ENCODE measurements at regions not wholly inside any gene's neighbourhood (a gene's known extent, or its start where the extent isn't known, plus 50 kb on each side); places are given as distances from the start of the nearest gene placed in this dataset.
A peak's percentile ranks its signal among the peaks of the same experiment; 100 is the strongest.
"Not testable (repeated sequence)": the region's sequence is repeated elsewhere in the genome, so short reads cannot be mapped to it uniquely, and the experiment has no call there.

DNA sequence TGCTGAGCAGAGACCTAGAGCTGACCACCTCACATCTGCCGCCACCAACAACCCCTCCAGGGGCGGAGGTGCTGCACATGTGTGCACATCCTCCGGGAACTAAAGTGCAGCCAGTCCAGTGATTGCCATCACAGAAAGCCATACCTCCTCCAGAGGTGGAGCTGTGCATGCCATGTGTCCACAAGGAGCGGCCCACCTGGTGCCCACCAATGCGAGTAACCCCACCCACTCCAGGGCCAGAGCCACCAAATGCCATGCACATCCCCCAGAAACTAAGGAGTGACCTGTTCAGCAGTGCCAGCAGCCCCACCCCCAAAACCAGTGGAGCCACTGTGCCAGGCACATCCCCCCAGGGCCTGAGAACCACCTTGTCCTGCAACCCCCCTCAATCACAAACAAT is 557.9 kb downstream of the UQCRFS1 start:
- DNase-seq = no peak

DNA sequence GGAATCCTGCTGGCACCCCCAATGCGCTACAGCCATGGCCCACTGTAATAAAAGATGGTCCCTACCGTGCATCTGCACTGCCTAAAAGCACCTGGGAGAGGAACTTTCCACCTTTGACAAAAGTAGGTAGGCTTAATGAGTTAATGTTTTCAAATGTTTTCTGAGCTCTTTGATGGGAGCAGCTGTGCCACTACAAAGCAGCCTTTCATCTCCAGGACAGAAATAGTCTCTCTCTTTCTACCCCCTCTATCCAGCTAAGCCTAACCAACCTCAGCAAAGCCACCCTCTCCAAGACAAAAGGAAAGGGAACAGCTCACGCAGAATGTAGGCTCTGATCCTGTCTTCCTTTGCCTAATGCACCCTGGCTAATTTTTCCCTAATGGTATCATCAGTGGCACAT is 560.2 kb downstream of the UQCRFS1 start:
- no peak for DNase-seq

DNA sequence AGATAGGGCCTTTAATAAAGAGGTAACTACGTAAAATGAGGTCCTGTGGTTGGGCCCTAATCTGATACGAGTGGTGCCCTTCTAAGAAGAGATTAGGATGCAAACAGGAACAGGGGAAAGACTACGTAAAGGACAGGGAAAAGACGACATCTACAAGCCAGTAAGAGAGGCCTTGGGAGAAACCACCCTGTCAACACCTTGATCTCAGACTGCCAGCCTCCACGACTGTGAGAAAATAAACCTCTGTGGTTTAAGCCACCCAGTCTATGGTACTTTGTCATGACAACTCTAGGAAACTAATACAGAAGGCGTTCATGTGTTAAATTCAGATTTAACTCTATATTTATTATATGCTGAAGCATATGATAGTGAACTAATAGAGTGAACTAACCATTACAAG is 566.3 kb downstream of the UQCRFS1 start:
- no peak for DNase-seq

DNA sequence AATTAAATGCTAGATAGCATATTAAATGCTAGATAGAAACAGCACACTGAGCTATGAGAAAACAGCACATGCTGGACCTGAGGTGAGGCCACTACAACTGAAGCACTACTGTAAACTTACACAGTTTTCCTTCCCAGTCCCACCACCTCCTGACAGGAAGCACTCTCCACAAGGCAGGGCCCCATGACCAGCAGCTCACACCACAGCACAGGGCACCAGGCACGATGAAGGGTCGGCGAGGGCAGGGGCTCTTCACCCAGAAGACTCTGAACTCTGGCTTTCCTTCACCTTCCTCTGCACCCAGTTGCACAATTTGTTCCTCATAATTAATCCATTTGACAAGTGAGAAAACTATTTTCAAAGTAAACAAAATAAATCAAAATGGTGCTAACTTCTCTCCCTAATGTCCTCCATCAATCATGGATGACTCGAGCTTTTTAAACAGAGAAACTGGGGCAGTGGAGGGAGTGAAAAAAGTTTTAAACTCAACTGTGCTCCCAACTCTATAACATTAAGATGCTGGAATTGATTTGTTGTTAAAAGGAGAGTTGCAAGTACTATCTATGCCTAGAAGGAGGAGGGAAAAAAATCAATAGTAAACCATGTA is 568.7 kb downstream of the UQCRFS1 start:
- no peak for DNase-seq

DNA sequence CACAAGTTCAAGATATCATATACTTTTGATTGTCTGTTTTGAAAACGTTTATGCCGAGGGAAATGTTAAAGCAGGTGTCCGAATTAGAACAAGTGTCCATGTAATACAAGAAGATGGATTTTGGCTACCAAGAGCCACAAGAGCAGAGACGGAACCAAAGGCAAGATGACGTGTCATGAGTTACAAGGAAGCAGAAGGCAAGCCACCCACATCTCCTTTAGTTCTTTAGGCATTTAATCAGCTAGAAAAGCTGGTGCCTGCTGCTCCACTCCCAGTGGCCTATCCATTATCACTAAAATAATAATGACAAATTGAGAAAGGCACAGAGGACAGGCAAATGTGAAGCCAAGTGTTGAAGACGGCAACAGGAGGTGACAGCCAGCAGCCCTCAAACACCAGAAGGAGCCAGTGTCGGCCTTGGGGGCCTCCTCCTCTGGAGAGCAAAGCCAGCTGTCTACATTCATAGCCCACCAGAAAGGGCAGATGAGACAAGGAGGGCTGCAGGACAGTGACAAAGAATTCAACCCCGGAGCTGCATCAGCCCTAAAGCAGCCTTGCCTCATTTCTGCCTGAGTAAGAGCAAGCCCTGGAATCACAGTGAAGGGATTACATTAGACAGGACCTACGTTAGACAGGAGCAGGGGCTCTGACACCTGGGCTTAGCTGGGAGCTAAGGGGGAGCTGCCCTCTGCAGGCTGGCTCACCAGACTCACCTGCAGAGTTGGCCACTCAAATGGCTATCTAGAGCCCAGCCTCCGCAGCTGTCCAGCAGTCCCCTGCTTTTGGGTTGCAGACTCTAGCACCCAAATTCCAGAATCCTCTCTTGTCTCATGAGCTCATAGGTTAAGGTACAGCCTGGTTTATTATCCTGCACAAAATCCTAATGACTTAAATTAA is 569.9 kb downstream of the UQCRFS1 start:
- no peak for DNase-seq

DNA sequence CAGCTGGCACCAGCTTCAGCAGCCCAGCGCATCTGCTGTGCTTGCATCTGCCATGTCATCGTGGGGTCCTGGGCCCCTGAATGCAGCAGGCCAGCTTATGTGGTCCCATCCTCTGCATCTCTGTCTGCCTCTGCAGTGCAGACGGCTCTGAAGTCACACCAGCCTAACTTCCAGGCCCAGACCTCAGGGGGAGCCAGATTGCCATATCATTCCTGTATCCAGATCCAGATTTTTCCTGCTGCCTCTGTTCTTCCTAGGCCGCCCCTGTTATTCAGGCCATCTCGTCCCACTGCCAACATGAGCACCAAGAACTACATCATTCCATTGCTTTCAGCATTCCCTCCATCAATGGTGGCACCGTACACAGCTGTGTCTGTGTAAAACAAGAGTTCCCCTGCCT is 571.6 kb downstream of the UQCRFS1 start:
- no peak for DNase-seq

DNA sequence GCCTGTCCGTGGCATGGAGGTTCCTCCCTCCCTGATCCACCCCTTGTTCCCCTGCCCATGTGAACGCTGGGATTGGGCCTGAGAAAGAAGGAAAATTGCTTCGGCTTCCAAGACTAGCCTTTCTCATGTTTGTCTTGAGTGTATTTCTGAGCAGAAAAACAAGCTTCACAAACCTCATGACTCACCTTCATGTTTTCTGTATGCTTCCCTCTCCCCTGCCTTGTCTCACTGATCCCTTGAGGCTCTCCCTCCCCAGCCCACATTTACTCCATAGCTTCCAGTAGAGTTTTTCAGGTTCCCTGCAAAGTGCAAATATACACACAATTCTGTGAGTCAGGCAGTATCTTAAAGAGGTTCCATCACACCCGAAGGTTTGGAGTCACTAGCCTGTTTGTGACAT is 572.4 kb downstream of the UQCRFS1 start:
- no peak for DNase-seq

DNA sequence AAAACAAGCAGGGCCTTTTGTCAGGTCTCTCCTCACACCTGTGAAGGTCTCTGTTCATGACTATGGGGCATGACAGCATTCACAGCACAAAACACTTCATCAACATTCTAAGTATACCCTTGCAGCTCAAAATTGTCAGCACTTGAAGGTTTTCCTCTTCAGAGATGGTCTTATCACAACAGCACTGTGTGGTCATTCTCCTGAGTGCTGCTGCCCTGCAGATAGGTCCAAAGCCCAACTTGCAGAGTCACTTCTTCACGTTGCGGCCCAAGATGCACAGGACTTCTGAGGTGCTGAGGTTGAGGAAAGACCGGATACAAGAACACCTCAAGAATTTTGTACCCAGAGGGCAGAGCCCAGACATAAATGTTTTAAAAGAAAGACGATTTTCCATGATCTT is 574.5 kb downstream of the UQCRFS1 start:
- no peak for DNase-seq

DNA sequence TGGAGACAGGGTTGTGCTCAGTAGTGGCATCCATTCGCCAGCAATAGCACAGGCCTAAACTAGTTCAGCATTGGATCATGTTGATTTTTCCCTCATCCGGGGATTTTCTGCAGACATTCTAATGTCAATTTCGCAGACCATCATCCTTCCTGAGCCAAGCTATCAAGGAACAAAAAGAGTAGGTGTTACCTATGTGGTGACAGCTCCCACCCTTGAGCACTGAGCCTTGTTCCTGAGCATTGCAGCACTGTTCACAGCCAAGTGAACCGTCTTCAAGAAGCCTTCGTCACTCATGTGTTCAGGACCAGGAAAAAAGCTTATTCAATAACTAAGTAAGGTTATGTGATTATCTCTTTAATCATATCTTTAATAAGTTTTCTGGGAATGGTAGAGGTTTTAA is 576.2 kb downstream of the UQCRFS1 start:
- no peak for DNase-seq

DNA sequence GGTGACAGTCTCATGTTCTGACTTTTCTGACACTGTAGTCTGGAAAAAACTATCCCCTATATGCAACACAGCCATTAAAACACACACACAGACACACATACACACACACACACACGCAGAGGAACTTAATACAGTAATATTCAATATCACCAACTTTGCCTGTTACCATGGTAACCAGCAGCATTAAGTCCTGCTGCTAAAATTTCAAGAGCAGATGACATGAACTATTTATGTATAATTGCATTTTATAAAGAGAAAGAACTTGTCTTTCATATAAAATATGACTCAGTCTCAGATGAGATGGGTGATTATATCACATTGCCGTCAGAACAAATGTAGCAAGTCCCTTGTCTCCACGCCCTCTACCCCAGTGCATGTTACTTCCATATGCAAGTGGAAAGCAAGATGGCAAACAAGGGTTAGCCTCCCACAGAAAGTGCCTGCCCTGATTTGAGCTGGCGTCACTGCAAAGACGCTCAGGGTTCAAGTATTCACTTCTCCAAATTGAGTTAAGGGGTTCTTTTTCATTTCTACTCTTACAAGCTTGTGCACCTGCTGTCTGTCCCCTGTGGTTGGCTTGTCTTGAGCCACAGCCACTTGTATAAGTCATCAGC is 576.8 kb downstream of the UQCRFS1 start:
- no peak for DNase-seq

DNA sequence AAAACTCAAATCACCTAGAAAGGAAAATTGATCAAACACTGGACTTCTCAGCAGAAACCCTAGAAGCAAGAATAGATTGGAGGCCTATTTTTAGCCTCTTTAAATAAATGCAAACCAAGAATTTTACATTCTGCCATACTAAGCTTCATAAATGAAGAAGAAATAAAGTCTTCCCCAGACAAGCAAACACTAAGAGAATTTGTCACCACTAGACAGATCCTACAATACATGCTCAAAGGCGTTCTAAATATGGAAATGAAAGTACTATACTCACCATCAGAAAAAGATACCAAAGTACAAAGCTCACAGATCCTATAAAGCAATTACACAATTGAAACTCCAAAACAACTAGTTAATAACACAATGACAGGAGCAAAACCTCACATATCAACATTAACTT is 578.1 kb downstream of the UQCRFS1 start:
- DNase-seq = no peak

DNA sequence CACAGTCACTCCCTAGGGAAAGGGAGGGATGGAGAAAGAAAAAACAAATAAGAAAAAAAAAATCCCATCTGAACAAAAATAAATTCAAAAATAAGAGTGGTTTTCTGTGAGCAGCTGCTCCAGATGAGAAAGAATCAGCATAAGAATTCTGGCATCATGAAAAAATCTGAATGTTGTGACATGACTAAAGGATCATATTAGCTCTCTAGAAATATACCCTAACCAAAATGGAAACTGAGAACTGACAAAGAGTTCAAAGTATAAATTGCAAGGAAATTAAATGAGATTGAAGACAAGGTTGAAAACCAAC is 579.0 kb downstream of the UQCRFS1 start:
- no peak for DNase-seq

DNA sequence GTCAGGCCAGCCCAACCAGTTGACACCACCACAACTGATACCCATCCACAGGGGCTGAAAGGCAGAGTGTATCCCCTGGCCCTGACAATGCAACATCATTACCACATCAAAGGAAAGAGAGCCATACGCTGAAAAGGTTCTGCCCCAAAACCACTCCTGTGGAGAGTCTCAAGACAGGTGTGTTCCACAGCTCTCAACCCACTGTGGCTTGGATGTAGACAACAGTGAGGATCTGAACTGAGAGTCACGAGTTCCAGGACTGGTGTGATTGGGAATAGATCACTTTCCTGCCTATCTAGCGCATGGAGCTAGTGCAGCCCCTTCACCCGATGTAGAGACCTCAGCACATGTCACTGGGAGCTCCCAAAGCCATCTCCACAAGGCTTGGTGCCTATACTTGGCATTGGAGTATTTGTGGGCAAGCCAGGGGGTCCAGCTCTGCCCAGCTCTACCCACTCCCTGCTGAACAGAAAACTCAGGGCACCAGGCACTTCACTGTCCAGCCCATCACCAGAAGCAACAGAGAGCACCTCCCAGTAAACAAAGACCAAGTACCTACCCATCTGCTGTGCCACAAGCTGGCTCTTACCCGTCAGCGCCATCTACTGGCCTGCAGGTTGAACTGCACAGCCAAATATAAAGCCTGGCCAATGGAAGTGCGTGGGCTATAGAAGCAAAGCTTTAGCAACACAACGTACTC is 579.5 kb downstream of the UQCRFS1 start:
- peak; percentile 40 to 45 for DNase-seq

DNA sequence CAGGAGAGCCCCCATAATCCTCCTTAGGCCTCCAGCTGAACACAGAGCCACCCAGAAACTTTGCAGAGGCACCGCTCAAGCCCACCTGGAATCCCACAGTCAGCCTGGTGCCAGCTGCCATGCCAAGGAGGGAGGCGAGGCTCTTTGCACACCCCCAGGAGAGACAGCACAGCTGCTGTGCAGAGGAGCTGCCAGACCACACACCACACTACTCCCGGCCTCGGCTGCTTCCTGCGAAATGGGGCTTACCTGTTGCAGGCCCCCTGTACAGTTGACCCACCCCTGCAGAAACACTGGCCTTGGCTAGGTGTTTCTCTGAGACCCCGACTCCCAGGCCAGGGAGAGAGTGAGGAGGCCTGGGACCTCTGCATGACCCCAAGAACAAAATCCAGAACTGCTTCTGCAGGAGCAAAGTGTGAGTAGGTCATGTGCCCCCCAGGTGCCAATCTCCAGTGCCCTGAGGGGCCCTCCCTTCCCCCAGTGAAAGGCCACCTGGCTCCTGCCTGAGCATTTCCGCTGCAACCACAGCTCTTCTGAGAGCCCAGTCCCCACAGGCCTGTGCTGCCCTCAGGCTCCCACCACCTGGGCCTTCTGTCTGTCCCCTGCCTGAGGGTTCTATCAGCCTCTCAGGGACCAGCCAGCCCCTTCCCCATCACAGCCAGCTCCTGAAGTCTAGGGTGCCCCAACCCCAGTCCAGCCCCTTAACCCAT is 580.4 kb downstream of the UQCRFS1 start:
- DNase-seq = no peak

DNA sequence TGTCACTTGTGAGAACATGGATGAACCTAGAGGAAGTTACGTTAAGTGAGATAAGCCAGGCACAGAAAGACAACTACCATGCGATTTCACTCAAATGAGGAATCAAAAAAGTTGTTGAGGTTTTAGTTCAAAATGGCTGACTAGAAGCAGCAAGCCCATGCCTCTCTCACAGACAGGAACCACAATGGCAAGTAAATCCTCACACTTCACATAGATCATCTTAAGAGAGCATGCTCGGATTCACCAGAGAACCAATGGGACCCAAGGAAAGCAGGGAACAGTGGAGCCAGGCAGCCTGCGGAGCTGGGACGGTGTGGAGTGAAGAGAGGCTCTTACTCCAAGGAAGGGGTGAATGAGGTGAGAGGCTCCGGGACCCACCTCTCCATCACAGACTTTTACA is 581.0 kb downstream of the UQCRFS1 start:
- DNase-seq = no peak

DNA sequence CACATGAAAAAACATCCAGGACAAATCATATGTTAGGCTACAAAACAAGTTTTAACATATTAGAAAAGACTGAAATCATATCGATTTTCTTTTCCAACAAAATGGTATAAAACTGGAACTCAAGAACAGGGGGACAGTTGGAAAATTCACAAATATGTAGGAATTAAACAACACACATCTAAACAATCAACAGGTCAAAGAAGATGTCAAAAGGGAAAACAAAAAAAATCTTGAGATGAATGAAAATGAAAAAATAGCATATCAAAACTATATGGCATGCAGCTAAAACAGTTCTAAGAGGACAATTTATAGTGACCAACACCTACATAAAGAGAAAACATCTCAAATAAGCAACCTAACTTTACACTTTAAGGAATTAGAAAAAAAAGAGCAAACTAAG is 585.3 kb downstream of the UQCRFS1 start:
- DNase-seq = no peak

DNA sequence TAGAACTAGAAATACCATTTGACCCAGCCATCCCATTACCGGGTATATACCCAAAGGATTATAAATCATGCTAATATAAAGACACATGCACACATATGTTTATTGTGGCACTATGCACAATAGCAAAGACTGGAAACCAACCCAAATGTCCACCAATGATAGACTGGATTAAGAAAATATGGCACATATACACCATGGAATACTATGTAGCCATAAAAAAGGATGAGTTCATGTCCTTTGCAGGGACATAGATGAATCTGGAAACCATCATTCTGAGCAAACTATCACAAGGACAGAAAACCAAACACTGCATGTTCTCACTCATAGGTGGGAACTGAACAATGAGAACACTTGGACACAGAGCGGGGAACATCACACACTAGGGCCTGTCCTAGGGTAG is 586.5 kb downstream of the UQCRFS1 start:
- DNase-seq = not testable (repeated sequence)

DNA sequence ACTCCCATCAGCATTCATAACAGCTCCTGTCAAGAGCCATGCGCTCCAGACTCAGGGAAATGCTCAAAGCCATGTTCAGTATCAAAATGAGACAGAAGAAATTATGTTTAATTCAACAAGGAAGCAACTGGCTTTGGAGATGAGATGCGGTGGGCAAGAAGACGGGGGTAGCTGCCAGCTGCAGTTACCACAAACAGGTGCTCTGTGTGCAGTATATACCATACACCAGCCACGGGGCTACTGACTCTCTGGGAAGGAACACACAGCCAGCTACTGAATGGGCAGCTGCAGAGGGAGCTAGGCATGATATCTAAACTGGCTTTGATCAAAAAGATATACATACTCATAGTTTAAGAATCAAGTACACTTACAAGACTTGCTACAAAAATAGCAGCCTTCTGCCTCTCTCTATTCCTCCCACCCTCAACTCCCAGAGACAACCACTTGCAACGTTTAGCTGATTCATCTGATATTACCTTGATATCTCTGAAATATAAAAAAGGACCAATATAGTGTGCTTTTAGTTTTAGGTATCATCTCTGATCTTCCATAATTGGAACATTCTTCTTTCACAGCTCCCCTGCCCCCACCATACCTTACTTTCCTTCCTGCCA is 593.0 kb downstream of the UQCRFS1 start:
- DNase-seq = no peak

DNA sequence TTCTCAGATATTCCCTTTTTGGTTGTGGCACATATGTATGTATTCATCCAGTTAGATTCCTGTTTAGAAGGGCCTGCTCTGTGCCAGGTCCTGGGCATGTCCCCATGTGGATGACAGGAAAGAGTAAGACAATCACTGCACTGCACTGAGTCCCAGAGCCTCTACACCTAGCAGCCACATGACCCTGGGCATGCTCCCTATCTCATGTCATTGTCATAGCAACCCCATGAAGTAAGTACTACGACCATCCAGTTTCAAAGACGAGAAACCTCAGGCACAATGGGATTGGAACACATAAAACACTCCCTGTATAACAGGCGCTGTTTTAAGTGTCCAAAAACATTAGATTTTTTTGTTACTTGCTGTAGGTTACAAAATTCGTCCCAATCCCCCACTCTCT is 594.4 kb downstream of the UQCRFS1 start:
- no peak for DNase-seq

DNA sequence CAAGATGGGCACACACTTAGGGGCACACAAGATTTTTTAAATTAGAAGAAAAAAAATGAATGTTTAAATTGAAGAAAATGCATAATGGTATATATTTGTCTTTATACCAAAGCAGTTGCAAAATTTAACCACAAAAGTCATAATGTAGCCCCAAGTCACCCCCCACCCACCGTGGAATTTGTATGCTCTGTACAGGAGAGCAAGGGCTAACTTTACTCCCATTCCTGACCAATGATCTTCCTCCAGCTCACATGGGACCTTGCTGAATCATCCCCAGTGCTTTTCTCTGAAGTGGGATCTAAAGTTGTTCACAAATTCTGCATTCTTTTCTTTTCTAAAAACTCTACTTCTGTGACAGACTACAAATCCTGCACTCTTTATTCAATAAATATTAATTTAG is 597.0 kb downstream of the UQCRFS1 start:
- DNase-seq = no peak

DNA sequence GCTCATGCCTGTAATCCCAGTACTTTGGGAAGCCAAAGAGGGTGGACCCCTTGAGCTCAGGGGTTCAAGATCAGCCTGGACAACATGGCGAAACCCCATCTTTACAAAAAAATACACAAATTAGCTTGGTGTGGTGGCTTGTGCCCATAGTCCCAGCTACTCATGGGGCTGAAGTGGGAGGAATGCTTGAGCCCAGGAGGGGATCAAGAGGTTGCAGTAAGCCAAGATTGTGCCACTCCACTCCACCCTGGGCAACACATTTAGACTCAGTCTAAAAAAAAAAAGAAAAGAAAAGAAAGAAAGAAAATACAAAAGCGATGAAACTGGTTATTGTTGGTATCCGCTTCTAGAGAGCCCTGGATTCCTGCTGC is 597.4 kb downstream of the UQCRFS1 start:
- no peak for DNase-seq

DNA sequence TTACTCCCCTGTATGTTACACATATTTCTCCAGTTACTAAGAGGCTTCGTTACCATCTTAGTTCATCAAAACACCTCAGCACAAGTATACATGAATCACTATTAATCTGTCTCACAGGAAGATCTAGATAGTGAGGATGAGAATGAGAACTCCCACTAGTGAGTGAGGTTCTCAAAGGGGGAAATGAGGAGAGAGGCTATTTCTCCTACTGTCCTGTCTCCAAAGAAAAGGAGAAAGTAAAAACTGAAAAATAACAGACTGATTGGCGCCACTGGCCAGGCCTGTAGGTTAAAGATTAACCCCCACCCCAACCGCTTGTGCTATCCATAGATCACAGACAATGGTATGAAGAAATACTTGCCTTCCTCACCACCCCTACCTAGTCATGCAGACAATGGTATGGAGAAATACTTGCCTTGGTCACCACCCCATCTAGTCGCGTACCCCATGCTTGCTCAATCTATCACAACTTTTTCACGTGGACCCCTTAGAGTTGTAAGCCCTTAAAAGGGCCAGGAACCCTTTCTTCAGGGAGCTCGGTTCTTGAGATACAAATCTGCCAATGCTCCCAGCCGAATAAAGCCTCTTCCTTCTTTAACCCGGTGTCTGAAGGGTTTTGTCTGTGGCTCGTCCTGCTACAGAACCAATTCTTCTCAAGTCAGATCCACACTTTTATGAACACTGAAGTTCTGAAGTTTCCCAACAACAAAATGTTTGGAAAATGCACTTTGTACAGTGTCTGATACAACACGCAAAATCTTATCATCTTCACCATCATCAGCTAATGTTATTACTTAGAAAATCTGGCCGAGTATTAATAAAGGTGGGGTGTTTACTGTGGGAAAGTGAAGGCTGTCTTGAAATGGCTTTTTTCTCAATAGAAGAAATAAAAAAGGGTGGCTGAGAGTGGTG is 598.1 kb downstream of the UQCRFS1 start:
- no peak for DNase-seq
